Mesenchymal stem cell (in vitro differentiated cells and primary cell): ENCODE measurements at regions not wholly inside any gene's neighbourhood (a gene's known extent, or its start where the extent isn't known, plus 50 kb on each side); places are given as distances from the start of the nearest gene placed in this dataset.
A peak's percentile ranks its signal among the peaks of the same experiment; 100 is the strongest.

Experiments used
- DNase-seq: peaks from one replicate; pipeline ENCODE4 v3.0.0-alpha.2; 2013
- H2AFZ ChIP-seq: one replicate; pipeline ENCODE4 v1.6.1; 2013; ENCODE audit warnings: low read depth, mild to moderate bottlenecking, control low read depth, inconsistent platforms, low read length, moderate library complexity
- H2AK5ac ChIP-seq: 2 replicates; pipeline ENCODE4 v1.6.1; 2013; ENCODE audit warnings: low read length, moderate library complexity, mild to moderate bottlenecking, inconsistent platforms; ENCODE audit not compliant: severe bottlenecking
- H2BK120ac ChIP-seq: one replicate; pipeline ENCODE4 v1.6.1; 2013; ENCODE audit warnings: low read depth, mild to moderate bottlenecking, inconsistent platforms, low read length, moderate library complexity
- H2BK12ac ChIP-seq, 2 experiments: one replicate each; pipeline ENCODE4 v1.6.1; 2013; ENCODE audit warnings: inconsistent platforms in 2 of 2, low read length in 2 of 2, mild to moderate bottlenecking in 2 of 2, moderate library complexity in 2 of 2, control low read depth in 1 of 2
- H2BK15ac ChIP-seq: one replicate; pipeline ENCODE4 v1.6.1; 2013; ENCODE audit warnings: mild to moderate bottlenecking, low read depth, inconsistent platforms; ENCODE audit not compliant: poor library complexity, severe bottlenecking
- H2BK5ac ChIP-seq: 2 replicates; pipeline ENCODE4 v1.6.1; 2013; ENCODE audit warnings: low read depth, mild to moderate bottlenecking, low read length, control low read depth, inconsistent platforms; ENCODE audit not compliant: poor library complexity, severe bottlenecking
- H3K14ac ChIP-seq, 2 experiments: one replicate each; pipeline ENCODE4 v1.6.1; 2013; ENCODE audit warnings: inconsistent platforms in 2 of 2, low read length in 2 of 2, control low read depth in 1 of 2, mild to moderate bottlenecking in 1 of 2, moderate library complexity in 1 of 2
- H3K18ac ChIP-seq, 2 experiments: one replicate each; pipeline ENCODE4 v1.6.1; 2013; ENCODE audit warnings: inconsistent platforms in 2 of 2, low read length in 2 of 2, control low read depth in 1 of 2, low read depth in 1 of 2, mild to moderate bottlenecking in 1 of 2
- H3K23ac ChIP-seq, 2 experiments: one replicate each; pipeline ENCODE4 v1.6.1; 2013; ENCODE audit warnings: inconsistent platforms in 2 of 2, low read length in 2 of 2, mild to moderate bottlenecking in 2 of 2, moderate library complexity in 2 of 2, control low read depth in 1 of 2
- H3K27ac ChIP-seq: 2 replicates; pipeline ENCODE4 v1.5.1; 2013; ENCODE audit warnings: mild to moderate bottlenecking, moderate library complexity, low read length, control low read depth, inconsistent platforms; ENCODE audit not compliant: poor library complexity, severe bottlenecking
- H3K27me3 ChIP-seq, 2 experiments: 2 replicates each; pipeline versions ENCODE4 v1.6.1 to v1.7.0; 2013; ENCODE audit warnings: low read length in 2 of 2, mild to moderate bottlenecking in 2 of 2, moderate library complexity in 2 of 2, control low read depth in 1 of 2, inconsistent platforms in 1 of 2; ENCODE audit not compliant: control insufficient read depth in 1 of 2, insufficient read depth in 1 of 2
- H3K36me3 ChIP-seq, 2 experiments: 2 replicates each; pipeline versions ENCODE4 v1.6.1 to v1.7.0; 2013; ENCODE audit warnings: low read length in 2 of 2, control low read depth in 1 of 2, inconsistent platforms in 1 of 2, low read depth in 1 of 2, mild to moderate bottlenecking in 1 of 2; ENCODE audit not compliant: insufficient read depth in 2 of 2, control insufficient read depth in 1 of 2
- H3K4ac ChIP-seq, 2 experiments: one replicate each; pipeline ENCODE4 v1.6.1; 2013; ENCODE audit warnings: inconsistent platforms in 2 of 2, low read length in 2 of 2, mild to moderate bottlenecking in 2 of 2, moderate library complexity in 2 of 2, control low read depth in 1 of 2, low read depth in 1 of 2
- H3K4me1 ChIP-seq: 2 replicates; pipeline ENCODE4 v1.6.1; 2013; ENCODE audit warnings: low read depth, low read length, control low read depth; ENCODE audit not compliant: control insufficient read depth, insufficient read depth
- H3K4me2 ChIP-seq: 2 replicates; pipeline ENCODE4 v1.6.1; 2013; ENCODE audit warnings: low read length, mild to moderate bottlenecking, inconsistent platforms; ENCODE audit not compliant: poor library complexity, severe bottlenecking
- H3K4me3 ChIP-seq, 2 experiments: 2 replicates each; pipeline versions ENCODE4 v1.5.1 to v1.7.0; 2013; ENCODE audit warnings: low read length in 2 of 2, mild to moderate bottlenecking in 2 of 2, control low read depth in 1 of 2, low read depth in 1 of 2; ENCODE audit not compliant: insufficient read depth in 1 of 2
- H3K79me1 ChIP-seq: replicated peaks from 2 replicates; pipeline ENCODE4 v1.6.1; 2013; ENCODE audit warnings: mild to moderate bottlenecking, control low read depth, low read length, inconsistent platforms; ENCODE audit not compliant: poor library complexity, severe bottlenecking
- H3K9ac ChIP-seq: 2 replicates; pipeline ENCODE4 v1.7.0; 2013; ENCODE audit warnings: mild to moderate bottlenecking, low read length, moderate library complexity
- H3K9me3 ChIP-seq: 2 replicates; pipeline ENCODE4 v1.7.0; 2013; ENCODE audit warnings: mild to moderate bottlenecking, low read length; ENCODE audit not compliant: control insufficient read depth
- H4K8ac ChIP-seq: one replicate; pipeline ENCODE4 v1.6.1; 2013; ENCODE audit warnings: inconsistent platforms, mild to moderate bottlenecking, low read length, moderate library complexity
- H4K91ac ChIP-seq: one replicate; pipeline ENCODE4 v1.6.1; 2013; ENCODE audit warnings: mild to moderate bottlenecking, low read length, inconsistent platforms
- WGBS: methylation state at CpG from one replicate; pipeline ENCODE4 v1.1.7; 2013; ENCODE audit warnings: mixed read lengths; 5-methylcytosine and 5-hydroxymethylcytosine counted together

DNA sequence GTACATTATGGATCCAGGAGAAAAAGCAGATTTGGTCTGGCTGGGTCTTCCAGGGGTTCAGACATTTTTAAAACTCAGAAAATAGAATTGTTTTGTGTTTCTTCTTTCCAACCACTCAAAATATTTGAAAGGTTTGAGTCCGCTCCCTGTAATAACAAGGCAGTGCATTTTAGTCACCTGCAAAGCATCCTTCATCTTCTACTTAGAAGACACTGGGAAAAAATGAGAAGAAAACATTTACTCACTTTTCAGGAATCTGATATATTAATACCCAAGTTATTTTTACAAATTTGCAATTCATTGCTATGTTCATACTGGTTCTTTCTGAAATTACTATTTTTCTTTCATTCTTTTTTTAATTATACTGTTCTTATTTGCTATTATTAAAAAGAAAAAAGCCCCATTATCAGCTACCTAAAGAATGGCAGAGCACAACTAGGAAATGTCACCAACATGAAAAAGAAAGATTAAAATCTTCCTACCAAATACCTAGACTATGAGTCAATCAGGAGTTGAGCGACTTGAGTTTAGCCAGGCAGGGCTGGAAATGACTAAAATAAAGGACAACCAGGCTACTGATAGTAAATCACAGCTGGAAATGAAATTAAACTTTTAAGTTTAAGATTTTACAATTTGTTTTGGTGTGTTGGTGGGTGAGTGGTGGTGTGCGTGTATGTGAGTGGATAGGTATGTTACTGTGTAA, 280.3 kb upstream of the THBS1 start:
- Histone ChIP-seq H2BK5ac (no peak overlapping the region), H3K4me2 (no peak overlapping the region), H3K14ac (no peak overlapping the region), H3K4ac (no peak overlapping the region), H3K23ac (no peak overlapping the region), H2AFZ (no peak overlapping the region), H2AK5ac (no peak overlapping the region), H3K27me3 (no peaks in the 10 kb centered on the region), H3K9ac (peak overlapping the region; percentile 67), H3K79me1 (no peaks in the 10 kb centered on the region), H3K27ac (peak overlapping the region; percentile 77), H3K4me1 (peaks cover 2% of the 10 kb centered on the region), H3K4me3 (no peak overlapping the region), H2BK12ac (no peak overlapping the region), H4K8ac (no peak overlapping the region), H2BK15ac (no peak overlapping the region), H3K18ac (no peak overlapping the region), H2BK120ac (no peak overlapping the region), H3K36me3 (no peaks in the 10 kb centered on the region), H4K91ac (no peak overlapping the region), H3K9me3 (no peaks in the 10 kb centered on the region)
- DNase-seq = peak; percentile 69
- WGBS = 5% methylated on average over 3 of the region's 3 CpGs

DNA sequence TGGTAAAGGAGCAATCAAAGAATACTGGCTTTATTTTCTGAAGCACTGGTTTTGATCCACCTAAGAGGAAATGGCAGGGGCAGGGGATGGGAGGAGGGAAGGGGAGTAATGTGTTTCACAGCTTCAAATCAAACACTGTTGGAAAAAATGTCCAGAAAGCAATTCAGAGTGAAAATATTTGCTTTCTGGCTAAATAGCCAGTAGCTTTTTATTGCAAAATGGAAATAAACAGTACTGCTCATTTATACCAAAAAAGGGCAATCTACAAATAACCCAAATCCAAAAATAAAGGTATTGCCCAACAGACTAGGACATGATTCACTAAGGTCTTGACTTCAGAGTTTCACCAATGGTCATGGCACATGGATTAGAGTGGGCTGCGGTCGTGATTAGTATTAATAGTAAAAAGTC, 279.3 kb upstream of the THBS1 start:
- WGBS = 88% methylated on average over 2 of the region's 2 CpGs
- H3K4ac ChIP-seq = no peak overlapping the region

DNA sequence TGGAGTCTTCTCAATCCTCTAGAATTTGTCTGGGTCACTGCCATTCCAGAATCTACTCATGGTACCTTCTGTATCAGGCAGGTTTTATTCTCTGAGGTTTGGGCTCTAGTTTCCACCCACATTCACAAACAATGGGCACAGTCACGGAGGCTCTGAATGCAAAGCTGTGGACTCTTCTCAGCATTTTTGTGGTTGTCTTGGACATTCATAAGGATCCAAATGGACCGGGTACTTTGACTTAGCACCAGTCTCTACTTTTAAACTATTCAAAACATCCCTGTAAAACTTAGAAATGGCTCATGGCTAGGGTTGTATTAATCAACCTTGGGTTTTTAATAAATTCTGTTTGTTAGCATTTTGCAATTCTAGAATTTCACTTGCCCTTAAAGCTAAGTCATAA, 277.9 kb upstream of the THBS1 start:
- no peaks in the 10 kb centered on the region for H3K79me1 ChIP-seq
- DNase-seq = no peak
- no peak overlapping the region for H2BK12ac ChIP-seq
- H4K8ac ChIP-seq = no peak overlapping the region
- H2BK15ac ChIP-seq = no peak overlapping the region
- no peak overlapping the region for H3K9ac ChIP-seq
- H2AFZ ChIP-seq = no peak overlapping the region
- peaks cover 4% of the 10 kb centered on the region for H3K9me3 ChIP-seq
- H3K18ac ChIP-seq = no peak overlapping the region
- no peak overlapping the region for H3K4me2 ChIP-seq
- 64% methylated on average over 1 of the region's 2 CpGs for WGBS
- no peak overlapping the region for H2BK5ac ChIP-seq
- H3K27me3 ChIP-seq = no peaks in the 10 kb centered on the region
- H3K23ac ChIP-seq = no peak overlapping the region
- no peak overlapping the region for H2AK5ac ChIP-seq
- peaks cover 2% of the 10 kb centered on the region for H3K4me1 ChIP-seq
- no peak overlapping the region for H3K27ac ChIP-seq
- no peak overlapping the region for H3K4ac ChIP-seq
- no peak overlapping the region for H3K14ac ChIP-seq
- no peak overlapping the region for H4K91ac ChIP-seq
- H3K36me3 ChIP-seq = no peaks in the 10 kb centered on the region
- no peak overlapping the region for H3K4me3 ChIP-seq
- no peak overlapping the region for H2BK120ac ChIP-seq

More for the DNA sequence above, 279.3 kb upstream of the THBS1 start:
- Histone ChIP-seq H3K27me3 (no peaks in the 10 kb centered on the region), H3K79me1 (no peaks in the 10 kb centered on the region), H3K4me1 (peaks cover 2% of the 10 kb centered on the region), H3K9ac (peak overlapping the region; percentile 67), H3K18ac (peak overlapping the region in 1 of 2 experiments; percentile 33), H4K8ac (no peak overlapping the region), H2BK12ac (no peak overlapping the region), H2BK15ac (no peak overlapping the region), H2AFZ (no peak overlapping the region), H2AK5ac (peak overlapping the region; percentile 40), H3K4me2 (no peak overlapping the region), H4K91ac (no peak overlapping the region), H3K27ac (peak overlapping the region; percentile 77), H3K4me3 (no peak overlapping the region), H2BK120ac (no peak overlapping the region), H3K23ac (no peak overlapping the region), H3K14ac (no peak overlapping the region), H3K36me3 (no peaks in the 10 kb centered on the region), H2BK5ac (no peak overlapping the region), H3K9me3 (no peaks in the 10 kb centered on the region)
- DNase-seq = peak; percentile 71

DNA sequence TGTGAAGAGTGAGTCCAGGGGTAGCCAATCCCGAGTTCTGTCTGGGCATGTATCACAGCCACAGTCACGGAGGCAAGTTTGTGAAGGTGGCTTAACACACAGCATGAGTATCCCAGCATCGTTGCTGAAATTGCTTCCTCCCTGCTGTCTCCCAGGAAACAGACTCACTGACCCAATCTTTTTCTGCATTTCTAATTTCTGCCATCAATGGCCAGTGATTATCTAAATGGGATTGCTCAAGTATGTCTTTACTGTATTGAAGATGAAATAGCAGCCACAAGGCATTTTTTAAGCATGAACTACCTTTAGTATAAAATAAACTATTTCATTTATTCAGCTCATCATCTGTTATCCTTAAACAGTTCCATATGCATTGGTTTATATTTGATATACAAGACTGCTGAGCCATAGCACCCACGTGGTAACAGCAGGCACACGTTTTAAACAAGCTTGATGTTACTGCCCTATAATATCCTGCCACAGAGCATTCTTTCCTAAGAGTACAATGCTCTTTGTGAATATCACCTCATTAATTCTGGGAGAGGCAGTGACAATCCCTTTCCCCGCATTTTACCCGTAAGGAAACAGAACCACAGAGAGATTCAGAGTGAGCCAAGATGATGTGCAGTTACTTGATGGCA, 276.6 kb upstream of the THBS1 start:
- H3K4me1 ChIP-seq = peaks cover 2% of the 10 kb centered on the region

More for the DNA sequence above, 276.6 kb upstream of the THBS1 start:
- Histone ChIP-seq H3K36me3 (no peaks in the 10 kb centered on the region), H3K4me2 (no peak overlapping the region), H2AFZ (no peak overlapping the region), H2BK15ac (no peak overlapping the region), H3K27me3 (no peaks in the 10 kb centered on the region), H3K4ac (no peak overlapping the region), H2AK5ac (no peak overlapping the region), H3K14ac (no peak overlapping the region), H3K9ac (peak overlapping the region; percentile 20), H4K8ac (no peak overlapping the region), H2BK12ac (peak overlapping the region in 1 of 2 experiments; percentile 7), H2BK120ac (no peak overlapping the region), H3K18ac (no peak overlapping the region), H3K23ac (no peak overlapping the region), H2BK5ac (no peak overlapping the region), H3K4me3 (no peak overlapping the region), H3K79me1 (no peaks in the 10 kb centered on the region), H4K91ac (no peak overlapping the region), H3K27ac (no peak overlapping the region), H3K9me3 (peaks cover 4% of the 10 kb centered on the region)
- 92% methylated on average over 7 of the region's 7 CpGs for WGBS
- DNase-seq = no peak
